ENCODE measurements at regions not wholly inside any gene's neighbourhood (a gene's known extent, or its start where the extent isn't known, plus 50 kb on each side); places are given as distances from the start of the nearest gene placed in this dataset.

GRCh38 chr4:181959121-181959520, 284.1 kb upstream of the TENM3 start:
- POLR2A ChIA-PET, result no interaction called here
- H3K9me2 ChIP-seq (ENCODE audit: insufficient read depth), result no peaks in the 10 kb centered on the region
- RAD21 ChIA-PET (ENCODE audit: low non-redundant PET in 1 of 2, low total read pairs in 2 of 2, uncharacterized antibody in 2 of 2, unreplicated experiment in 2 of 2), result interaction anchor here in 1 of 2 experiments (0.6 kb wide), 1 partner anchor 130 kb away, joined by 3 read pairs; no protein-coding TSS in a partner anchor
- H3K4me1 ChIP-seq (ENCODE audit: control insufficient read depth in 1 of 2, insufficient read depth in 2 of 2, low read length in 2 of 2), result no peaks in the 10 kb centered on the region
- no peak for DNase-seq (ENCODE audit: low read depth, low spot score)
- CTCF ChIA-PET, result no interaction called here
- H4K20me1 ChIP-seq (ENCODE audit: insufficient read depth), result no peaks in the 10 kb centered on the region
- TF ChIP-seq SP1 (IDR thresholded peaks at IDR 0.05; ENCODE audit: low read depth), result no peak
- no peaks in the 10 kb centered on the region for H3K79me2 ChIP-seq (ENCODE audit: insufficient read depth, low read length)
- peaks cover 4% of the 10 kb centered on the region; the same call in 1 of the 2 replicates for H3K27me3 ChIP-seq (ENCODE audit: insufficient read depth, low read length)
- H3K4me3 ChIP-seq (replicated peaks in 1 of 2; ENCODE audit: low read depth in 1 of 2, low read length in 2 of 2), result no peak overlapping the region
- H3K36me3 ChIP-seq (ENCODE audit: control insufficient read depth in 1 of 2, insufficient read depth in 2 of 2, low read length in 2 of 2), result no peaks in the 10 kb centered on the region
- no peak for ATAC-seq
- H3K4me2 ChIP-seq (ENCODE audit: low read length), result no peak overlapping the region
- H3K27ac ChIP-seq (ENCODE audit: low read depth, low read length), result no peak overlapping the region
- H3K9me3 ChIP-seq (ENCODE audit: control insufficient read depth in 1 of 2, insufficient read depth in 1 of 2, low read depth in 1 of 2, low read length in 2 of 2), result 0 out of 4 replicates have a peak, but pooled peaks cover 0 to 3% of the 10 kb centered on the region in 2 experiments
- intact Hi-C loops (cut with micrococcal nuclease), result no loop called here
- H3K9ac ChIP-seq (ENCODE audit: low read length), result no peak overlapping the region
- no TSS peak for BruUV-seq (replicated peaks)
- H2AFZ ChIP-seq (ENCODE audit: low read depth, low read length, poor library complexity, severe bottlenecking), result no peak overlapping the region

- intact Hi-C loops (cut with micrococcal nuclease), result no loop called here
- TF ChIP-seq YY1 (IDR thresholded peaks at IDR 0.05; ENCODE audit: extremely low read depth, insufficient replicate concordance, low read depth, low read length) (no peak), RAD21 (IDR thresholded peaks at IDR 0.05; ENCODE audit: low read depth) (no peak), REST (IDR thresholded peaks at IDR 0.05; ENCODE audit: low read depth) (no peak), EZH2 (IDR thresholded peaks at IDR 0.05) (no peak), SP1 (IDR thresholded peaks at IDR 0.05; ENCODE audit: low read depth) (no peak), CEBPB (IDR thresholded peaks at IDR 0.05; ENCODE audit: low read depth) (no peak), ZNF274 (IDR thresholded peaks at IDR 0.05; ENCODE audit: low read depth, low read length) (no peak), CTCF (IDR thresholded peaks at IDR 0.05 in 2 of 3, conservative IDR thresholded peaks at IDR 0.05 in 1 of 3; ENCODE audit: borderline replicate concordance in 1 of 3, insufficient read depth in 1 of 3, low read depth in 2 of 3, low read length in 2 of 3) (no peak), ATF3 (IDR thresholded peaks at IDR 0.05) (no peak), SIN3A (IDR thresholded peaks at IDR 0.05; ENCODE audit: low read depth) (no peak)
Observed at GRCh38 chr4:181960384-181960783, 282.8 kb upstream of the TENM3 start.

More at GRCh38 chr4:181960384-181960783, 282.8 kb upstream of the TENM3 start:
- Histone ChIP-seq H3K36me3 (ENCODE audit: control insufficient read depth in 1 of 2, insufficient read depth in 2 of 2, low read length in 2 of 2) (no peaks in the 10 kb centered on the region), H3K4me1 (ENCODE audit: control insufficient read depth in 1 of 2, insufficient read depth in 2 of 2, low read length in 2 of 2) (no peaks in the 10 kb centered on the region), H3K4me2 (ENCODE audit: low read length) (no peak overlapping the region), H3K4me3 (replicated peaks in 1 of 2; ENCODE audit: low read depth in 1 of 2, low read length in 2 of 2) (no peak overlapping the region), H3K9me2 (ENCODE audit: insufficient read depth) (no peaks in the 10 kb centered on the region), H4K20me1 (ENCODE audit: insufficient read depth) (no peaks in the 10 kb centered on the region), H3K9ac (ENCODE audit: low read length) (no peak overlapping the region), H3K9me3 (ENCODE audit: control insufficient read depth in 1 of 2, insufficient read depth in 1 of 2, low read depth in 1 of 2, low read length in 2 of 2) (0 out of 4 replicates have a peak, but pooled peaks cover 0 to 3% of the 10 kb centered on the region in 2 experiments), H2AFZ (ENCODE audit: low read depth, low read length, poor library complexity, severe bottlenecking) (no peak overlapping the region), H3K27ac (ENCODE audit: low read depth, low read length) (no peak overlapping the region), H3K79me2 (ENCODE audit: insufficient read depth, low read length) (no peaks in the 10 kb centered on the region), H3K27me3 (ENCODE audit: insufficient read depth, low read length) (peaks cover 4% of the 10 kb centered on the region; the same call in 1 of the 2 replicates)
- no TSS peak for BruUV-seq (replicated peaks)
- POLR2A ChIA-PET, result no interaction called here
- RAD21 ChIA-PET (ENCODE audit: low non-redundant PET in 1 of 2, low total read pairs in 2 of 2, uncharacterized antibody in 2 of 2, unreplicated experiment in 2 of 2), result no interaction called here
- CTCF ChIA-PET, result no interaction called here
- no peak for ATAC-seq
- DNase-seq (ENCODE audit: low read depth, low spot score), result no peak

Data from HCT116 (cell line).